ENCODE measurements at regions not wholly inside any gene's neighbourhood (a gene's known extent, or its start where the extent isn't known, plus 50 kb on each side); places are given as distances from the start of the nearest gene placed in this dataset.

GRCh38 chr9:115327436-115328122 is 209.6 kb upstream of the TNC start (continued):
- TF ChIP-seq CTCF (IDR thresholded peaks at IDR 0.05), result no peak
- TF ChIP-seq JUNB (IDR thresholded peaks at IDR 0.05), result no peak
- no peak for TF ChIP-seq REST (IDR thresholded peaks at IDR 0.05)
- TF ChIP-seq MYC (IDR thresholded peaks at IDR 0.05; ENCODE audit: borderline replicate concordance, low read length), result no peak
- TF ChIP-seq USF2 (IDR thresholded peaks at IDR 0.05), result no peak

GRCh38 chr9:115328228-115328627 is 210.3 kb upstream of the TNC start:
- 48% methylated on average over 2 of the region's 2 CpGs for WGBS (ENCODE audit: missing lambda C conversion rate)
- TF ChIP-seq ZFP36 (IDR thresholded peaks at IDR 0.05; ENCODE audit: borderline replicate concordance, partially characterized antibody), result no peak
- TF ChIP-seq PBX3 (IDR thresholded peaks at IDR 0.05), result no peak
- no peak for TF ChIP-seq BHLHE40 (IDR thresholded peaks at IDR 0.05; ENCODE audit: low read depth, low read length)
- TF ChIP-seq CTCF (IDR thresholded peaks at IDR 0.05), result no peak
- no peak for TF ChIP-seq CHD2 (IDR thresholded peaks at IDR 0.05; ENCODE audit: low read length, partially characterized antibody)
- no peak for TF ChIP-seq HMGXB4 (CRISPR knock-in tag; IDR thresholded peaks at IDR 0.05; ENCODE audit: borderline replicate concordance)
- TF ChIP-seq MAX (IDR thresholded peaks at IDR 0.05), result no peak
- no peak for TF ChIP-seq E2F6 (IDR thresholded peaks at IDR 0.05; ENCODE audit: borderline replicate concordance, low read depth)
- no peak for TF ChIP-seq HOXA7 (CRISPR knock-in tag; IDR thresholded peaks at IDR 0.05)
- H3K4me3 ChIP-seq, result no peak overlapping the region
- POLR2A ChIA-PET, result no interaction called here
- FAIRE-seq (no peak), ATAC-seq (no peak), DNase-seq (ENCODE audit: low read depth in 1 of 2, low spot score in 1 of 2) (no peak)
- no peak overlapping the region for H3K27ac ChIP-seq
- no peaks in the 10 kb centered on the region for H3K4me1 ChIP-seq
- no peaks in the 10 kb centered on the region for H3K9me3 ChIP-seq
- no peak overlapping the region for H3K4me2 ChIP-seq
- CTCF ChIA-PET, result no interaction called here
